Dendritic cell treated with granulocyte-macrophage colony-stimulating factor and Interleukin-4, amounts not matched to agents 40 ng/mL and 50 ng/mL, for 4 days (primary cell): ENCODE measurements at regions not wholly inside any gene's neighbourhood (a gene's known extent, or its start where the extent isn't known, plus 50 kb on each side); places are given as distances from the start of the nearest gene placed in this dataset.

ENCODE experiments used
- H3K27ac Mint-ChIP-seq: one replicate; pipeline ENCODE4 v1.8.0; 2022; ENCODE audit warnings: mild to moderate bottlenecking, mixed read lengths
- H3K27me3 Mint-ChIP-seq: one replicate; pipeline ENCODE4 v1.8.0; 2022; ENCODE audit warnings: mild to moderate bottlenecking, mixed read lengths
- H3K36me3 Mint-ChIP-seq: one replicate; pipeline ENCODE4 v1.8.0; 2022; ENCODE audit warnings: low read depth, mixed read lengths
- H3K4me1 Mint-ChIP-seq: one replicate; pipeline ENCODE4 v1.8.0; 2022; ENCODE audit warnings: low read depth, mixed read lengths
- H3K4me3 Mint-ChIP-seq: one replicate; pipeline ENCODE4 v1.8.0; 2022; ENCODE audit warnings: mild to moderate bottlenecking, moderate library complexity, mixed read lengths
- H3K9me3 Mint-ChIP-seq: one replicate; pipeline ENCODE4 v1.8.0; 2022; ENCODE audit warnings: mixed read lengths
- intact Hi-C: fragments of 100-400 bp; cut with micrococcal nuclease; formaldehyde crosslinking; loops from one replicate; pipeline ENCODE4 v1.15.0; 2022

DNA sequence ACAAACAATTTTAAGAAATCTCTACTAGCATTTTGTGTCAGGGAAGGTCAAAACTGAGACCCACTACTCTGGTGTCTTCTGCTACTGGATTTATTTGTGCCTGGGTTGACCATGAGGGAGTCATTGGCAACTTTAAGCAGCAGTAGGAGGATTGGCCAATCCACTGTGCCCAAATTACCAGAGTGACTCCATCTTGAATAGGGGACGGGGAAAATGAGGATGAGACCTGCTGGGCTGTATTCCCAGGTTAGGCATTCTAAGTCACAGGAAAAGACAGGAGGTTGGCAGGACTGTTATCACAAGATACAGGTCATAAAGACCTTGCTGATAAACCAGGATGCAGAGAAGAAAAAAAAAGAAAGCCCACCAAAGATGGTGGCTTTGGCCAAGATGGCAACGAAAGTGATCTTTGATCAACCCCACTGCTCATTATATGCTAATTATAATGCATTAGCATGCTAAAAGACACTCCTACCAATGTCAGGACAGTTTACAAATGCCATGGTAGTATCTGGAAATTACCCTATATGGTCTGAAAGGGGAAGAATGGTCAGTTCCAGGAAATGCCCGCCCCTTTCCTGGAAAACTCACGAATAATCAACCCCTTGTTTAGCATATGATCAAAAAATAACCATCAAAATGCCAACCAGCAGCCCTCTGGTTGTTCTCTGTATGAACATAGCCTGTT is 200.9 kb downstream of the LTN1 start:
- intact Hi-C loops = no loop called here
- Mint-ChIP-seq H3K27me3 (no peaks in the 10 kb centered on the region), H3K4me1 (no peaks in the 10 kb centered on the region), H3K9me3 (no peaks in the 10 kb centered on the region), H3K4me3 (no peak overlapping the region), H3K36me3 (no peaks in the 10 kb centered on the region), H3K27ac (no peak overlapping the region)

DNA sequence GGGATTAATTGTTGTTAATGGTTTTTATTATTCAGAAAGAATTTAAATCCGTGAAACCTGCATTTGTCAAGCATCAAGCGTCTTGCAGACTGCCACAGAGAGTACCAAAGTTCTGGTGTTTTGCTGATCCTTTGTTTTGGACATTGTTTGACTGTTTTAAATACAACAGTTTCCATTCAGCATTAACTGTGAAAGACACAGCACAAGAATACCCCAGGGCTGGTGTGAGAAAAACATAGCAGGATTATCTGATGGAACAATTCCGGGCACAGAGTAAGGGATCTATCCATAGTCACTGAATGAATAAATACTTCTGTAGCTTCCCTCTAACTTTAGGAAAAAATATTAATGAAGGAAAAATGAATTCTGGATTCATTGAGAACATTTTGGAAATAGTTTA is 202.3 kb downstream of the LTN1 start:
- H3K9me3 Mint-ChIP-seq = peaks cover 7% of the 10 kb centered on the region
- H3K27me3 Mint-ChIP-seq = no peaks in the 10 kb centered on the region
- intact Hi-C loops = no loop called here
- no peak overlapping the region for H3K27ac Mint-ChIP-seq
- H3K4me1 Mint-ChIP-seq = no peaks in the 10 kb centered on the region
- H3K4me3 Mint-ChIP-seq = no peak overlapping the region
- H3K36me3 Mint-ChIP-seq = no peaks in the 10 kb centered on the region

DNA sequence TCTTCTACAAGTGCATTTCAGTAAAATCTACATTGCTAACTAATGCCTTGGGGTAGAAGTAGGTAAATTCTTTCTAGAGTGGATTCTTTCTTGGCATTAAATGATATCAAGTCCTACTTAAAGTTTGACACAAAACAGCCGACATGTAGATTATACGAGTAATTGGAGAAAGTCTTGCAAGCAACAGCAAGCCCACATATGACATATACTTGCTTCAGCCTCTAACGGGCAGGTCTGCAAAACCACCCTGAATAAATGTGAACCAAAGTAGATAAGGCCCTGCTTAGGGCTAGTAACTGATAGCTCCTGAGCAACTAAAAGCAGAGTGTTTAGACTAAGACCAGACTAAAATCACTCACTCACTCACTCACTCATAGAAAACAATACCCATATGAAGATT is 203.2 kb downstream of the LTN1 start:
- H3K4me1 Mint-ChIP-seq = no peaks in the 10 kb centered on the region
- no peaks in the 10 kb centered on the region for H3K36me3 Mint-ChIP-seq

DNA sequence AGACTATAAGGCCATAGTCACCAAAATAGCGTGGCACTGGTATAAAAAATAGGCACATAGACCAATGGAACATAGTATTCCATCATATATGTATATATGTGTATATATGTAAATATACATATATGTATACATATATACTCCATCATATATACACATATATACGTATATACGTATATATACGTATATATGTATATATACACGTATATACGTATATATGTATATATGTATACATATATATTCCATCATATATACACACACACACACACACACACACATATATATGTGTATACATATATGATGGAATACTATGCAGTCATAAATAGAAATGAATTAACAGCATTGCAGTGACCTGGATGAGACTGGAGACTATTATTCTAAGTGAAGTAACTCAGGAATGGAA is 204.6 kb downstream of the LTN1 start:
- Mint-ChIP-seq H3K27me3 (no peaks in the 10 kb centered on the region), H3K27ac (no peak overlapping the region), H3K9me3 (peaks cover 15% of the 10 kb centered on the region), H3K4me1 (no peaks in the 10 kb centered on the region), H3K36me3 (no peaks in the 10 kb centered on the region), H3K4me3 (no peak overlapping the region)
- intact Hi-C loops = no loop called here

More for the DNA sequence above, 203.2 kb downstream of the LTN1 start:
- H3K27ac Mint-ChIP-seq = no peak overlapping the region
- H3K27me3 Mint-ChIP-seq = no peaks in the 10 kb centered on the region
- intact Hi-C loops = no loop called here
- H3K4me3 Mint-ChIP-seq = no peak overlapping the region
- H3K9me3 Mint-ChIP-seq = peaks cover 15% of the 10 kb centered on the region

DNA sequence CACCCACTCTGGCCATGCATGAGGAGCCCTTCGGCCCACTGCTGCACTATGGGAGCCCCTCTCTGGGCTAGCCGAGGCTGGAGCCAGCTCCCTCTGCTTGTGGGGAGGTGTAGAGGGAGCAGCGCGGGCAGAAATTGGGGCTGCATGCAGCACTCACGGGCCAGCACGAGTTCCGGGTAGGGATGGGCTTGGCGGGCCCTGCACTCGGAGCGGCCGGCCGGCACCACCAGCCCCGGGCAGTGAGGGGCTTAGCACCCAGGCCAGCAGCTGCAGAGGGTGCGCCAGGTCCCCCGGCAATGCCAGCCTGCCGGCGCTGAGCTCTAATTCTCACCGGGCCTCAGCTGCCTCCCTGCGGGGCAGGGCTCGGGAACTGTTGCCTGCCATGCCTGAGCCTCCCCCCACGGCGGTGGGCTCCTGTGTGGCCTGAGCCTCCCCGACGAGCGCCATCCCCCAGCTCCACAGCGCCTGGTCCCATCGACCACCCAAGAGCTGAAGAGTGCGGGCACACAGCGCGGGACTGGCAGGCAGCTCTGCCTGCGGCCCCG is 209.0 kb downstream of the LTN1 start:
- no peaks in the 10 kb centered on the region for H3K36me3 Mint-ChIP-seq
- H3K4me1 Mint-ChIP-seq = no peaks in the 10 kb centered on the region
- H3K27me3 Mint-ChIP-seq = no peaks in the 10 kb centered on the region
- H3K9me3 Mint-ChIP-seq = peaks cover 15% of the 10 kb centered on the region
- no peak overlapping the region for H3K27ac Mint-ChIP-seq
- intact Hi-C loops = no loop called here
- no peak overlapping the region for H3K4me3 Mint-ChIP-seq

DNA sequence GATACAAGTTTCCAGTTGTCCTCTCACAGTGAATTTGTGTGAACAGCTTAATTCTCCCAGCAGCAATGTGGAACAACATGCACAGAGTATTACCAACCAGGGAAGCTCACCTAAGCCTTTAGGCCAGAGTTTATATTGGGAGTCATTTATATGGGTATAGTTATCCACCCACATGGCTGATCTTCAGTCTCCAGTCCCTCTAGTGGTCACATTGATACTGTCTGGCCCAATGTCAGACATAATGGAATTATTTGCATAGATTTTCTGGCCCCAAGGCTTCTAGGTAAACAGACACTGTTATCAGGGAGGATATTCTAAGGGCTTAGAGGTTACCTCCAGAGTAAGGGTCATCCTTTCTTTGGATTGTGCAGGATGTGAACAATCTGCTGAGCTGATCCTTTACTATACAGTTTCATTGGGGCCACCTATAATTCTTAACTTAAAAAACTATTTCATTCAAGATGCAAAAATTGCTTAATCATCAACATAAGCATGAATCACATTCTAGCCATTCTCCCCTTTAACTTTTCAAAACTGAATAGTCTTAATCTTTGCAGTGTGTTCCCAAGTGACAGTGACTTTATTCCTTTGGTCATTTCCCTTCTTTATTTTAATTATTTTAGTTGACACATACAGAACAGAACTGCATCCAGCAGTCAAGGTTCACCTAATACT is 210.9 kb downstream of the LTN1 start:
- no peak overlapping the region for H3K4me3 Mint-ChIP-seq
- H3K36me3 Mint-ChIP-seq = no peaks in the 10 kb centered on the region
- peaks cover 15% of the 10 kb centered on the region for H3K9me3 Mint-ChIP-seq
- H3K4me1 Mint-ChIP-seq = no peaks in the 10 kb centered on the region
- intact Hi-C loops = no loop called here
- no peaks in the 10 kb centered on the region for H3K27me3 Mint-ChIP-seq
- no peak overlapping the region for H3K27ac Mint-ChIP-seq

DNA sequence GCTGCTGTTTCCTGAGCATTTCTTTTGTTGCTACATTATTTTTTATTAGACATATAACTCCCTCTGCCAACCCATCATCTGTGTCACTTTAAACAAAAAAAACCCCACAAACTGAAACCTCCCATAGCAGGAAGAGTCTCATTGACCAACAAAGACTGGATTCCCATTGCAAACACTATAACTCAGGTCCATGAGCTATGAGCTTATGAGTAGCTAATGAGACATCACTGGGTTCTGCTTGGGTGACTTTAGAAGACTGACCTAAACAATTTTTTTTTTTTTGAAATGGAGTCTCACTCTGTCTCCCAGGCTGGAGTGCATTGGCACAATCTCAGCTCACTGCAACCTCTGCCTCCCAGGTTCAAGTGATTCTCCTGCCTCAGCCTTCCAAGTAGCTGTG is 212.8 kb downstream of the LTN1 start:
- peaks cover 4% of the 10 kb centered on the region for H3K9me3 Mint-ChIP-seq
- H3K27ac Mint-ChIP-seq = no peak overlapping the region
- no peaks in the 10 kb centered on the region for H3K36me3 Mint-ChIP-seq
- H3K4me1 Mint-ChIP-seq = no peaks in the 10 kb centered on the region
- intact Hi-C loops = no loop called here
- H3K4me3 Mint-ChIP-seq = no peak overlapping the region
- H3K27me3 Mint-ChIP-seq = no peaks in the 10 kb centered on the region

DNA sequence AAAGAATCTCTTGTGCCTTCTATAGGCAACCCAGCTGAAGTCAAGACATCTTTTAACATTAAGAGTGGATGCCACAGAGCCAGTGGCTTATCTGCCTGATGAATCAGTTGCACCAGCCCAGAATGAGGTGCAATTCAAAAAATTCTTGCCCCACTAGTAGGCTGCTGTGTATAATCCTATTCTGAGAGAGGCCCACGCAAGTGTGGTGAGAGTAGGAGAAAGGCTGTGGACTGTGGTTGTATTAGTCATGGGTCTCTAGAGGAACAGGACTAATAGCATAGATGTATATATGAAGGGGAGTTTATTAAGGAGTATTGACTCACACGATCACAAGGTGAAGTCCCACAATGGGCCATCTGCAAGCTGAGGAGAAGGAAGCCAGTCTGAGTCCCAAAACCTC is 216.4 kb downstream of the LTN1 start:
- no peaks in the 10 kb centered on the region for H3K9me3 Mint-ChIP-seq
- H3K36me3 Mint-ChIP-seq = no peaks in the 10 kb centered on the region
- H3K27ac Mint-ChIP-seq = no peak overlapping the region
- H3K4me1 Mint-ChIP-seq = no peaks in the 10 kb centered on the region
- H3K4me3 Mint-ChIP-seq = no peak overlapping the region
- intact Hi-C loops = no loop called here
- H3K27me3 Mint-ChIP-seq = no peaks in the 10 kb centered on the region

DNA sequence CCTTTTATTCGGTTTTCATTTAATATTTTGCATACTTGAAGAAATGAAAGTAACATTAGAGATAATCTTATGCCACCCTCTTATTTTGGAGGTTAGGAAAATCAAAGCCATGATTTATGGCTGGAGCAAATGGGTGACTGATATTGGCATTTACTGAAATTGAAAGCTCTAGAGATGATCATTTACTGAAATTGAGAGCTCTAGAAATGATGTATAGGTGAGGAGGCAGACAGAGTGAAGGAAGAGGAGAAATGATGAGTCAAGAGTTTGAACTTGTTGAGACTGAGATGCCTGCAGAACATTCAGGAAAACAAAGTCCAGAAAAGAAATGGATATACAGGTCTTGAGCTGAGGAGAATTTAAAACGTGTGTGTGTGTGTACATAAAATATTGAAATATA is 217.6 kb downstream of the LTN1 start:
- Mint-ChIP-seq H3K4me3 (no peak overlapping the region), H3K36me3 (no peaks in the 10 kb centered on the region), H3K27ac (no peak overlapping the region), H3K27me3 (no peaks in the 10 kb centered on the region), H3K9me3 (no peaks in the 10 kb centered on the region), H3K4me1 (no peaks in the 10 kb centered on the region)
- intact Hi-C loops = no loop called here

DNA sequence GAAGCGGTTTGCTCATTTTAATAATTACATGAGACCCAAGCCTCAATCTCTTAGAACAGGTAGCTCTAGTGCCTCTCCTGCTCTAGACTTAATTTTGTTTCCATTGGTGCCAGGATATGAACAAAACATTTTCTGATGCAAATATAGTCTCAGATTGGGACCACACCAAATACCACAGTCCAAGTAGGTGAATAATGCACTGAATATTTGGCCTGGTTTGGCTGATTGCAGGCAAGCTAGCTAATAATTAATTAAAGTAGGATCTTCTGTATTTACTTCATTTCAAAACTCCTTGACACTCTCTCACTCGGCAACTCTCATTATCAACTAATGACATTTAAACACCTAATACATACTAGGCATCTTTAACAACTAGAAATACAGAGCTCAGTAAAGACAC is 219.6 kb downstream of the LTN1 start:
- H3K4me1 Mint-ChIP-seq = no peaks in the 10 kb centered on the region
- no peak overlapping the region for H3K27ac Mint-ChIP-seq
- no peaks in the 10 kb centered on the region for H3K36me3 Mint-ChIP-seq
- H3K9me3 Mint-ChIP-seq = no peaks in the 10 kb centered on the region
- intact Hi-C loops = no loop called here
- H3K4me3 Mint-ChIP-seq = no peak overlapping the region
- no peaks in the 10 kb centered on the region for H3K27me3 Mint-ChIP-seq

DNA sequence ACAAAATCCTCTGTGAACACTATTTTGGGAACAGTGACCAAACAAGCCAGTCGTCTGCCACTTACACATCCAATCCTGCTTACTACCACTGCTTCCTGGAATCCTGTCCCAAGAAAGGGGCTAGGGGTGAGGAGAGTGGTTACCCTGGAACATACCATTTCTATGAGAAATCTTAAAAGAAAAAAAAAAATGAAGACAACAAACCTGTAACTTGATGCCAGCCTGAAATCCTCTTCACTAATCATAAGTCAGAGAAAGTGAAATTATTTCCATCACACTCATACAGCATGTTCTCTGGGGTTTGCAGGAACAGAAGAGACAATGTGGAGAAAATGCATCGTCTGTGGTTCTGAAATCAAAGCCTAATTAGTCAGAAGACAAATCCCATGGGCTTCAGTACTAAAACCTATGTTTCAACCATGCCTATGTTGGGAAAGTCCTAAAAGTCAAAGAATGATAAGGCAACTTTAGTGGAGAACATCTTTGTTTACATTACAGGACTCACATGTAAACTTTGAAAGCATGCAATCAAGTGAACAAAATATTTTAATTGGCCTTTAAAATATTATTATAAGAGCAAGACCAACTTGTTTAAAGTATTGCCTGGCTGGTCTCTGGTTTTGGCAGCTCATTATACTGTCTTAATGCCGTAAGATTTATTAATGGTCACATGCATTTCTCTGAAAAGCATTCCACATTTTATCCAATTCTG is 220.7 kb downstream of the LTN1 start:
- Mint-ChIP-seq H3K9me3 (peaks cover 5% of the 10 kb centered on the region), H3K27me3 (no peaks in the 10 kb centered on the region), H3K36me3 (no peaks in the 10 kb centered on the region), H3K27ac (no peak overlapping the region), H3K4me3 (no peak overlapping the region), H3K4me1 (no peaks in the 10 kb centered on the region)
- intact Hi-C loops = no loop called here

DNA sequence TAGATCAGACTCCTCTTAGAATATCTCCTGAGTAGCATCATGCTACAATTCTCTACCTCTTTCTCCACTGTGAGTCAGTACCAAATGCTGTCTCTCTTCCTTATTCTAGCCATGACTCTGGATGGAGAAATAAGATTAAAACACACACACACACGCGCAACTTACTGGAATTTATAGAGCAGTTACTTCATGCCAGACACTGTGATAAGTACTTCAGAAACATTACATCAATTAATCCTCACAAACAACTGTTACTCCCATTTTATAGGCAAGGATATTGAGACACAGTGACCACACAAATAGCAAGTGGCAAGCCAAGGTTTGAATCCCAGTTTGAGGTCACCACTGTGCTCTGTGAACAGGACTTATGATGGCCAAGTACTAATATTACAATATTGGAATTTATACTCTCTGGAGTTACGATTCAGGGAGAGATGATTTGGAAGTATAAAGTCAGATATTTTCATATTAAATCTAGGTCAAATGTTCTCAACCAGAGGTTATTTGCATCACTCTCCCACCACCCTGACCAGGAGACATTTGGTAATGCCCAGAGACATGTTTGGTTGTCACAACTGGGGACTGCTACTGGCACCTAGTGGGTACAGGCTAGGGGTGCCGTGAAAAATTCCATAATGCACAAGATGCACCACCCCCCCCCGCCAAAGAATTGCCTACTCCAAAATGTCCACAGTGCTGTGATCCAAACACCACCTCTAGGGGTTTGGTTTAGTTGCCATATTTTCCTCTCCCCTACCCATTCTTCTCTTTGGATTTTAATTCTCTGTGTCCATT is 221.6 kb downstream of the LTN1 start:
- H3K27ac Mint-ChIP-seq = no peak overlapping the region

DNA sequence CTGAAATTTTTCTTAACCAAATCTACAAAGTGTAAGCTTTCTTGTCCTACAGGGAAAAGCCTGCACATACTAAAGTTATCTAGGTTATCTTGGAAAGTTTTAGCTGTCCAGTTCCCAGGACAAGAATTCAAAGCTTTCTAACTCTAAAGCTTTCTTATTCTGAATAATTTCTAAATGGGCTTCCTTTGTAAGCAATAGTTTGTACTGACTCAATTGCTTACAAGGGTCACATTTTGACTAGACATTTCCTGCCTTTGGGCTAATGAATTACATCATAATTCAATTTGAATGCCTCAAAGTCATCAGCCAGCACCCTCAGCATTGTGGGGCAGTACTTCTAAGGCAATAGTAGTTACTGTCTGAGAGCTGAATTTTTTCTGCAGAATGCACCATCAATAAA is 223.0 kb downstream of the LTN1 start:
- H3K4me3 Mint-ChIP-seq = no peak overlapping the region
- H3K27ac Mint-ChIP-seq = no peak overlapping the region
- H3K4me1 Mint-ChIP-seq = no peaks in the 10 kb centered on the region
- intact Hi-C loops = no loop called here
- no peaks in the 10 kb centered on the region for H3K36me3 Mint-ChIP-seq
- no peaks in the 10 kb centered on the region for H3K27me3 Mint-ChIP-seq
- H3K9me3 Mint-ChIP-seq = peaks cover 17% of the 10 kb centered on the region

More for the DNA sequence above, 221.6 kb downstream of the LTN1 start:
- H3K9me3 Mint-ChIP-seq = peaks cover 13% of the 10 kb centered on the region
- intact Hi-C loops = no loop called here
- H3K4me3 Mint-ChIP-seq = no peak overlapping the region
- H3K4me1 Mint-ChIP-seq = no peaks in the 10 kb centered on the region
- H3K27me3 Mint-ChIP-seq = no peaks in the 10 kb centered on the region
- H3K36me3 Mint-ChIP-seq = no peaks in the 10 kb centered on the region

DNA sequence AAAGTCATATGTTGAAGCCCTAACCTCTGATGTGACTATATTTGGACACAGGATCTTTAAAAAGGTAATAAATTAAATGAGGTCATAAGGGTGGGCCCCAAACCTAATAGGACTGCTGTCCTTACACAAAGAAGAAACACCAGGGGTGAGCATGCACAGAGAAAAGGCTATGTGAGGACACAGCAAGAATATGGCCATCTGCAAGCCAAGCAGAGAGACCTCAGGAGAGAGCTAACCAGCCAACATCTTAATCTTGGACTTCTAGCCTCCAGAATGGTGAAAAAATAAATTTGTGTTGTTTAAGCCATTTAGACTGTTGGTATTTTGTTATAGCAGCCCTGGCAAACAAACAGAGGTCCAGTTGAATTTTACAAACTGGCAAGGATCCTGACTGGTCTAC is 223.9 kb downstream of the LTN1 start:
- Mint-ChIP-seq H3K27ac (no peak overlapping the region), H3K36me3 (no peaks in the 10 kb centered on the region), H3K4me1 (no peaks in the 10 kb centered on the region), H3K9me3 (peaks cover 17% of the 10 kb centered on the region), H3K4me3 (no peak overlapping the region), H3K27me3 (no peaks in the 10 kb centered on the region)
- intact Hi-C loops = no loop called here
